DMS153 treated with DMSO at 0.1 percent for 48 hours (cell line): ENCODE measurements at regions not wholly inside any gene's neighbourhood (a gene's known extent, or its start where the extent isn't known, plus 50 kb on each side); places are given as distances from the start of the nearest gene placed in this dataset.

Experiments used
- DNase-seq: peaks from one replicate; lab custom pipeline; 2025; ENCODE audit not compliant: unreplicated experiment; lab: John Stamatoyannopoulos, UW

GRCh38 chr5:82765765-82766164 lies 311.4 kb downstream of the TMEM167A start:
- no peak for DNase-seq

GRCh38 chr5:82760856-82761255 lies 316.3 kb downstream of the TMEM167A start:
- no peak for DNase-seq

GRCh38 chr5:82758881-82759280 lies 318.3 kb downstream of the TMEM167A start:
- no peak for DNase-seq

- DNase-seq, result no peak
Measured at GRCh38 chr5:82754759-82755158, 322.4 kb downstream of the TMEM167A start.

GRCh38 chr5:82754036-82754746 lies 323.0 kb downstream of the TMEM167A start:
- no peak for DNase-seq

- no peak for DNase-seq
Measured at GRCh38 chr5:82753374-82753773, 323.8 kb downstream of the TMEM167A start.

GRCh38 chr5:82749461-82749820 lies 327.8 kb downstream of the TMEM167A start:
- DNase-seq, result no peak

GRCh38 chr5:82748688-82749460 lies 328.3 kb downstream of the TMEM167A start:
- DNase-seq, result no peak

GRCh38 chr5:82747986-82748385 lies 329.2 kb downstream of the TMEM167A start:
- no peak for DNase-seq

- DNase-seq, result no peak
Measured at GRCh38 chr5:82745016-82745415, 332.2 kb downstream of the TMEM167A start.

- no peak for DNase-seq
Measured at GRCh38 chr5:82738681-82739269, 338.4 kb downstream of the TMEM167A start.

- no peak for DNase-seq
Measured at GRCh38 chr5:82735160-82735789, 341.9 kb downstream of the TMEM167A start.

- DNase-seq, result no peak
Measured at GRCh38 chr5:82734347-82734746, 342.8 kb downstream of the TMEM167A start.

- DNase-seq, result no peak
Measured at GRCh38 chr5:82730913-82731312, 346.3 kb downstream of the TMEM167A start.

- DNase-seq, result no peak
Measured at GRCh38 chr5:82728926-82729702, 348.1 kb downstream of the TMEM167A start.

- DNase-seq, result no peak
Measured at GRCh38 chr5:82723168-82723567, 354.0 kb downstream of the TMEM167A start.

- no peak for DNase-seq
Measured at GRCh38 chr5:82721087-82721410, 356.1 kb downstream of the TMEM167A start.

- no peak for DNase-seq
Measured at GRCh38 chr5:82720213-82721086, 356.7 kb downstream of the TMEM167A start.

GRCh38 chr5:82719368-82719767 lies 357.8 kb downstream of the TMEM167A start:
- DNase-seq, result no peak

- DNase-seq, result no peak
Measured at GRCh38 chr5:82717738-82718137, 359.5 kb downstream of the TMEM167A start.
